Muscle layer of duodenum (tissue), 2 donors: ENCODE measurements at regions not wholly inside any gene's neighbourhood (a gene's known extent, or its start where the extent isn't known, plus 50 kb on each side); places are given as distances from the start of the nearest gene placed in this dataset.
A peak's percentile ranks its signal among the peaks of the same experiment; 100 is the strongest.
"Not testable (repeated sequence)": the region's sequence is repeated elsewhere in the genome, so short reads cannot be mapped to it uniquely, and the experiment has no call there.

Experiments
- H3K27ac ChIP-seq: one replicate; pipeline ENCODE4 v1.7.0; 2013; ENCODE audit warnings: mild to moderate bottlenecking, low read length
- H3K27me3 ChIP-seq: one replicate; pipeline ENCODE4 v1.7.0; 2013; ENCODE audit warnings: low read depth, mild to moderate bottlenecking, control low read depth, low read length
- H3K36me3 ChIP-seq, 2 donors: one replicate each; pipeline ENCODE4 v1.7.0; 2013; ENCODE audit warnings: low read length in 2 of 2, control low read depth in 1 of 2, mild to moderate bottlenecking in 1 of 2; ENCODE audit not compliant: insufficient read depth in 2 of 2, control insufficient read depth in 1 of 2
- H3K4me1 ChIP-seq, 2 donors: one replicate each; pipeline ENCODE4 v1.7.0; 2013; ENCODE audit warnings: low read length in 2 of 2, mild to moderate bottlenecking in 2 of 2, control low read depth in 1 of 2, moderate library complexity in 1 of 2; ENCODE audit not compliant: insufficient read depth in 2 of 2, control insufficient read depth in 1 of 2
- H3K4me3 ChIP-seq, 2 donors: one replicate each; pipeline ENCODE4 v1.7.0; 2013; ENCODE audit warnings: low read length in 2 of 2, low read depth in 1 of 2, mild to moderate bottlenecking in 1 of 2
- H3K9me3 ChIP-seq, 2 donors: one replicate each; pipeline ENCODE4 v1.7.0; 2013; ENCODE audit warnings: low read length in 2 of 2, control low read depth in 1 of 2, mild to moderate bottlenecking in 1 of 2; ENCODE audit not compliant: control insufficient read depth in 1 of 2
- donor health status: healthy.

GRCh38 chr3:124636863-124637296, 93.4 kb upstream of the UMPS start:
- no peaks in the 10 kb centered on the region for H3K9me3 ChIP-seq
- peaks cover 0 to 8% of the 10 kb centered on the region in 2 donors for H3K36me3 ChIP-seq
- H3K4me3 ChIP-seq = peak overlapping the region; percentile 8 to 59
- peaks cover 9 to 10% of the 10 kb centered on the region in 2 donors for H3K4me1 ChIP-seq
- H3K27me3 ChIP-seq = no peaks in the 10 kb centered on the region
- H3K27ac ChIP-seq = peak overlapping the region; percentile 81

- peak overlapping the region; percentile 76 for H3K27ac ChIP-seq
- no peaks in the 10 kb centered on the region for H3K27me3 ChIP-seq
- no peaks in the 10 kb centered on the region for H3K9me3 ChIP-seq
- peaks cover 9 to 10% of the 10 kb centered on the region in 2 donors for H3K4me1 ChIP-seq
- peaks cover 0 to 5% of the 10 kb centered on the region in 2 donors for H3K36me3 ChIP-seq
- peak overlapping the region in 1 of 2 donors; percentile 37 for H3K4me3 ChIP-seq
Measured at GRCh38 chr3:124639406-124640237, 90.6 kb upstream of the UMPS start.

- peaks cover 4 to 10% of the 10 kb centered on the region in 2 donors for H3K4me1 ChIP-seq
- H3K27me3 ChIP-seq = no peaks in the 10 kb centered on the region
- H3K4me3 ChIP-seq = no peak overlapping the region
- no peak overlapping the region for H3K27ac ChIP-seq
- no peaks in the 10 kb centered on the region for H3K36me3 ChIP-seq
- no peaks in the 10 kb centered on the region for H3K9me3 ChIP-seq
Measured at GRCh38 chr3:124640635-124641306, 89.5 kb upstream of the UMPS start.

GRCh38 chr3:124643453-124643852, 86.8 kb upstream of the UMPS start:
- Histone ChIP-seq H3K4me3 (no peak overlapping the region), H3K36me3 (no peaks in the 10 kb centered on the region), H3K4me1 (no peaks in the 10 kb centered on the region), H3K27me3 (no peaks in the 10 kb centered on the region), H3K27ac (no peak overlapping the region), H3K9me3 (no peaks in the 10 kb centered on the region)

- not testable (repeated sequence) for H3K4me3 ChIP-seq, H3K36me3 ChIP-seq, H3K4me1 ChIP-seq, H3K27ac ChIP-seq, H3K9me3 ChIP-seq, H3K27me3 ChIP-seq
Measured at GRCh38 chr3:124646186-124646585, 84.1 kb upstream of the UMPS start.

GRCh38 chr3:124648551-124648950, 81.7 kb upstream of the UMPS start:
- H3K36me3 ChIP-seq = peaks cover 0 to 3% of the 10 kb centered on the region in 2 donors
- H3K4me1 ChIP-seq = peaks cover 0 to 15% of the 10 kb centered on the region in 2 donors
- H3K27ac ChIP-seq = no peak overlapping the region
- H3K4me3 ChIP-seq = no peak overlapping the region
- no peaks in the 10 kb centered on the region for H3K27me3 ChIP-seq
- H3K9me3 ChIP-seq = no peaks in the 10 kb centered on the region

- Histone ChIP-seq H3K4me3 (no peak overlapping the region), H3K4me1 (peaks cover 0 to 29% of the 10 kb centered on the region in 2 donors), H3K9me3 (no peaks in the 10 kb centered on the region), H3K27me3 (no peaks in the 10 kb centered on the region), H3K36me3 (peaks cover 0 to 3% of the 10 kb centered on the region in 2 donors), H3K27ac (no peak overlapping the region)
Measured at GRCh38 chr3:124650798-124651197, 79.5 kb upstream of the UMPS start.

GRCh38 chr3:124651416-124651815, 78.8 kb upstream of the UMPS start:
- H3K9me3 ChIP-seq, H3K27ac ChIP-seq, H3K27me3 ChIP-seq, H3K36me3 ChIP-seq, H3K4me3 ChIP-seq: not testable (repeated sequence)
- peaks cover 0 to 29% of the 10 kb centered on the region in 2 donors for H3K4me1 ChIP-seq

GRCh38 chr3:124652009-124652408, 78.2 kb upstream of the UMPS start:
- Histone ChIP-seq H3K4me1 (peaks cover 0 to 29% of the 10 kb centered on the region in 2 donors), H3K36me3 (peaks cover under 1 to 3% of the 10 kb centered on the region in 2 donors), H3K27ac (no peak overlapping the region)

GRCh38 chr3:124653071-124653796, 77.0 kb upstream of the UMPS start:
- Histone ChIP-seq H3K27ac (no peak overlapping the region), H3K27me3 (no peaks in the 10 kb centered on the region), H3K4me3 (no peak overlapping the region), H3K9me3 (no peaks in the 10 kb centered on the region), H3K4me1 (peaks cover 0 to 29% of the 10 kb centered on the region in 2 donors), H3K36me3 (peaks cover 10 to 12% of the 10 kb centered on the region in 2 donors)

More at GRCh38 chr3:124652009-124652408, 78.2 kb upstream of the UMPS start:
- Histone ChIP-seq H3K4me3 (no peak overlapping the region), H3K9me3 (no peaks in the 10 kb centered on the region), H3K27me3 (no peaks in the 10 kb centered on the region)
